Ishikawa (cell line): ENCODE measurements at regions not wholly inside any gene's neighbourhood (a gene's known extent, or its start where the extent isn't known, plus 50 kb on each side); places are given as distances from the start of the nearest gene placed in this dataset.

Experiments used
- CEBPB ChIP-seq: IDR thresholded peaks from 2 replicates; pipeline ENCODE4 v1.6.1; 2012
- CREB1 ChIP-seq: IDR thresholded peaks from 2 replicates; pipeline ENCODE4 v1.6.1; 2012; ENCODE audit warnings: low read depth
- EGR1 ChIP-seq: IDR thresholded peaks from 2 replicates; pipeline ENCODE4 v1.6.1; 2012
- EP300 ChIP-seq: IDR thresholded peaks from 2 replicates; pipeline ENCODE4 v1.6.1; 2012; ENCODE audit warnings: borderline replicate concordance
- FOXM1 ChIP-seq: IDR thresholded peaks from 2 replicates; pipeline ENCODE4 v1.6.1; 2012; ENCODE audit warnings: low read depth, borderline replicate concordance
- MAX ChIP-seq: IDR thresholded peaks from 2 replicates; pipeline ENCODE4 v1.6.1; 2012
- NFIC ChIP-seq: IDR thresholded peaks from 2 replicates; pipeline ENCODE4 v1.6.1; 2012
- RAD21 ChIP-seq: IDR thresholded peaks from 2 replicates; pipeline ENCODE4 v1.6.1; 2012; ENCODE audit warnings: low read depth
- REST ChIP-seq: IDR thresholded peaks from 2 replicates; pipeline ENCODE4 v1.6.1; 2012; ENCODE audit warnings: low read depth, mild to moderate bottlenecking
- TAF1 ChIP-seq: IDR thresholded peaks from 2 replicates; pipeline ENCODE4 v1.6.1; 2012; ENCODE audit warnings: low read depth, mild to moderate bottlenecking
- TCF12 ChIP-seq: IDR thresholded peaks from 2 replicates; pipeline ENCODE4 v1.6.1; 2012; ENCODE audit warnings: low read depth
- TEAD4 ChIP-seq: IDR thresholded peaks from 2 replicates; pipeline ENCODE4 v1.6.1; 2012
- USF1 ChIP-seq: IDR thresholded peaks from 2 replicates; pipeline ENCODE4 v1.6.1; 2012
- YY1 ChIP-seq: IDR thresholded peaks from 2 replicates; pipeline ENCODE4 v1.6.1; 2012; ENCODE audit warnings: low read depth
- ZBTB7A ChIP-seq: IDR thresholded peaks from 2 replicates; pipeline ENCODE4 v1.6.1; 2012; ENCODE audit warnings: low read depth

- no peak for TF ChIP-seq TCF12
- TF ChIP-seq CEBPB = no peak
- TF ChIP-seq ZBTB7A = no peak
Measured at GRCh38 chrX:8341814-8342590, 122.6 kb upstream of the VCX3B start.

GRCh38 chrX:8345473-8345872 is 119.2 kb upstream of the VCX3B start:
- no peak for TF ChIP-seq RAD21
- TF ChIP-seq TAF1 = no peak
- no peak for TF ChIP-seq MAX
- no peak for TF ChIP-seq FOXM1

DNA sequence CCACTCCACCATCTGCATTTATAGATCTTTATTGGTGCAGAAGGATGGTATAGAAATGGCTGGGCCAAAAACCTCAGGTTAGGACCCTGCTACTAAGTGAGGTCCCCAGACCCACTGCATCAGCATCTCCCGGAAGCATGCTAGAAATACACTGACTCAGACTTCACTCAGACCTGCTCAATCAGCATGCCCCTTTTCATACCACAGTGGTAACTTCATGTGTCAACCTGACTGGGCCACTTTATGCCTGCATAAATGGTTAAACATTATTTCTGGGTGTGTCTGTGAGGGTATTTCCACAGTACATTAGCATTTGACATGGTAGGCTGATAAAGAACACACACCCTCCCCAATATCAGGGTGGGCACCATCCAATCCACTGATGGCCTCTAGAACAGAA is 118.6 kb upstream of the VCX3B start:
- TF ChIP-seq TEAD4 = no peak

DNA sequence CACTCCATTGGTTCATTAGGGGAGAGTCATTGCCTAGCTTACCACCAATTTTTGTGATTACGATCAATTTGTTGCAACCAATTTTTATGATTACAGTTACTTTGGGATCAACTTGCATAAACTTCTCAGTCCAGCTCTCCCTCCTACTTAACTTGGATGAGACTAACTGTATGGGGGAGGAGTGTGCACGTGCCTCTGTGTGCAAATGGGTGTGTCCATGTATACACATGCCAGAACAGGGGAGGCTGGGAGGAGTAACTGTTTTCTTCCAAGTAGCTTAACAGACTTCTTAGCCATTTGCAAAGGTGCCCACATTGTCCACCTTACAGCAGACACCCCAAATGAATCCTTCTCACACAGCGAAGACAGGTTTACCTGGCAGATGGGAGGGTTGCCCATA is 117.7 kb upstream of the VCX3B start:
- TF ChIP-seq EGR1 (no peak), TEAD4 (no peak), USF1 (no peak), FOXM1 (no peak), CEBPB (no peak), MAX (no peak), REST (no peak), RAD21 (no peak), YY1 (no peak), ZBTB7A (no peak), CREB1 (no peak), TCF12 (no peak), EP300 (no peak), TAF1 (no peak), NFIC (no peak)

DNA sequence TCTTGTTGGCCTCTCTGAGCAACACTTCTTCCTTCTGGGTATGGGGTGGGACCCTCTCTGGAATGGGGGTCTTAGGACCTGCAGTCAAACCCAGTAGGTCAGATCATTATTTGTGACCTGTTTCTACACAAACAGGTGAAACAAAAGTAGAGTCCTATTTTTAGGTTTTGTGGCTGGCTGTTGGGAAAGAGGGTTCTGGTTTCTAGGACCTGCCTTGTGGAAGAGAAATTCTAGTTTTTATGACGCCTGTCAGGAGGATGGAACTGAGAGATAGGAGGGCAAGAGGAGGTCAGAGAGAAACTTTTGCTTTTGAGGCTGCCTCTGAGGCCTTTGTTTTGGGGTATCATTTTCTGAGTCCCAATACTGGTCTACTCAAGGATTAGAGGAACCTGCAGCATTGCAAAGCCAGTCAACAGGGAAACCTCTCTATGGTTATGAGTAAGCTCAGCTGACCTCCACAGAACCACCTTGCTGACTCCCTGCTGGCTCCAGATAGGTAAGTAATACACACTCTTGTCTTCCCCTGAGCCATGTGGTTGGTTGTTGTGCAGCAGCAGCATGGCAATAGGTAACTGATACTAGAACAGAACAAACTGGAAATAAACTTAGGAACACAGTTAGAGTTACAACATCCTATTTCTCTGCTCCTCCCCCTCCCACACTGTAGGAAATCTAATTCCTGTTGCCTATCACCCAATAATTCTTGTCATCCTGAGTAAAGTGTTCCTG is 114.7 kb upstream of the VCX3B start:
- no peak for TF ChIP-seq REST

DNA sequence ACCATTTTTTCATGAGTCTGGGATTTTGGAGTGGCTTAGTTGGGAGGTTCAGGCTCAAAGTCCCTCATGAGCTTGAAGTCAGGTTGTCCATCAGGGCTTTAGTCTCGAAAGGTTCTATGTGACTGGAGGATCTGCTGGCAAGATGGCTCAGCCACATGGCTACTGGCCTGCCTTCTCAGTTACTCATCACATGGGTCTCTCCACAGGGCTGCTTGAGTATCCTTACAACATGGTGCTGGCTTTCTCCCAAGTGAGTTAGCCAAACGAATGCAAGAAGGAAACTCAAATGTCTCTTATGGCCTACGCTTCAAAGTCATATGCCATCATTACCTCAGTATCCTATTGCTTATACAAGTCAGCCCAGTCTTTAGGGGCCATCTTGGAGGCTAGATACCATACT is 106.3 kb upstream of the VCX3B start:
- TF ChIP-seq EGR1 = no peak
- no peak for TF ChIP-seq FOXM1
- TF ChIP-seq TEAD4 = no peak
- no peak for TF ChIP-seq RAD21
- TF ChIP-seq CEBPB = no peak
- no peak for TF ChIP-seq NFIC
- no peak for TF ChIP-seq EP300

- TF ChIP-seq RAD21 = no peak
- no peak for TF ChIP-seq EGR1
- TF ChIP-seq CEBPB = no peak
- TF ChIP-seq TEAD4 = no peak
- TF ChIP-seq TAF1 = no peak
- TF ChIP-seq CREB1 = no peak
- no peak for TF ChIP-seq MAX
- TF ChIP-seq USF1 = no peak
- TF ChIP-seq REST = no peak
- no peak for TF ChIP-seq NFIC
- TF ChIP-seq TCF12 = no peak
- no peak for TF ChIP-seq YY1
- TF ChIP-seq FOXM1 = no peak
- no peak for TF ChIP-seq EP300
- no peak for TF ChIP-seq ZBTB7A
Measured at GRCh38 chrX:8364369-8365141, 100.1 kb upstream of the VCX3B start.
